SK-N-SH (cell line): ENCODE measurements at regions not wholly inside any gene's neighbourhood (a gene's known extent, or its start where the extent isn't known, plus 50 kb on each side); places are given as distances from the start of the nearest gene placed in this dataset.

Source experiments
- CTCF ChIA-PET: fragments of 300-600, 350-600 bp; formaldehyde crosslinking; extraction: SDS; loops from one replicate; lab custom pipeline; 2021; lab: Yijun Ruan, JAX
- POLR2A ChIA-PET: fragments of 350-600 bp; sonication (Branson Sonifier 250); formaldehyde crosslinking; extraction: SDS; loops from one replicate; lab custom pipeline; 2020; ENCODE audit warnings: antibody characterized with exemption, inconsistent platforms; lab: Yijun Ruan, JAX
- DNase-seq: peaks from one replicate; pipeline ENCODE4 v3.0.0; 2012
- H2AFZ ChIP-seq: fragments of 200-600 bp; sonication (generic); 2 replicates; pipeline ENCODE4 v1.8.1; 2016; ENCODE audit warnings: antibody characterized with exemption, mild to moderate bottlenecking, low read depth
- H3F3A ChIP-seq: fragments of 200-600 bp; sonication (generic); replicated peaks from 2 replicates; pipeline ENCODE3; 2016; ENCODE audit warnings: antibody characterized with exemption, mild to moderate bottlenecking; ENCODE audit not compliant: insufficient read depth
- H3K27ac ChIP-seq, 2 experiments: fragments of 200-500 bp in 1 of 2; fragments of 200-600 bp in 1 of 2; sonication (Bioruptor generic) in 1 of 2; sonication (generic), shearing (Covaris generic) in 1 of 2; 2 replicates each; pipeline versions ENCODE4 v1.5.1 to v1.6.1; 2014 to 2016; ENCODE audit warnings: low read depth in 2 of 2, inconsistent platforms in 1 of 2, low read length in 1 of 2, mild to moderate bottlenecking in 1 of 2, mixed read lengths in 1 of 2
- H3K27me3 ChIP-seq: fragments of 200-600 bp; sonication (generic), shearing (Covaris generic); 2 replicates; pipeline ENCODE4 v1.6.1; 2016; ENCODE audit warnings: mixed run types; ENCODE audit not compliant: insufficient read depth
- H3K36me3 ChIP-seq, 2 experiments: fragments of 200-500 bp in 1 of 2; fragments of 200-600 bp in 1 of 2; sonication (Bioruptor generic) in 1 of 2; sonication (generic) in 1 of 2; replicated peaks in 1 of 2; 2 replicates each; pipeline versions ENCODE3 to v1.5.1; 2014 to 2016; ENCODE audit warnings: low read length in 1 of 2, mild to moderate bottlenecking in 1 of 2; ENCODE audit not compliant: insufficient read depth in 2 of 2, control insufficient read depth in 1 of 2
- H3K4me1 ChIP-seq, 2 experiments: fragments of 200-500 bp in 1 of 2; fragments of 200-600 bp in 1 of 2; sonication (Bioruptor generic) in 1 of 2; sonication (generic), shearing (Covaris generic) in 1 of 2; 2 replicates each; pipeline versions ENCODE4 v1.5.1 to v1.6.1; 2014 to 2016; ENCODE audit warnings: low read depth in 1 of 2, low read length in 1 of 2, mixed run types in 1 of 2; ENCODE audit not compliant: insufficient read depth in 2 of 2, control insufficient read depth in 1 of 2
- H3K4me2 ChIP-seq: fragments of 200-600 bp; sonication (generic), shearing (Covaris generic); 2 replicates; pipeline ENCODE4 v1.6.1; 2017; ENCODE audit warnings: mixed run types
- H3K4me3 ChIP-seq, 2 experiments: fragments of 200-500 bp in 1 of 2; fragments of 200-600 bp in 1 of 2; sonication (Bioruptor generic) in 1 of 2; sonication (generic), shearing (Covaris generic) in 1 of 2; 2 replicates each; pipeline versions ENCODE4 v1.5.1 to v1.8.1; 2014 to 2016; ENCODE audit warnings: low read depth in 2 of 2, inconsistent platforms in 1 of 2, low read length in 1 of 2, mild to moderate bottlenecking in 1 of 2, mixed read lengths in 1 of 2, moderate library complexity in 1 of 2
- H3K79me2 ChIP-seq: fragments of 200-600 bp; sonication (generic); 2 replicates; pipeline ENCODE4 v1.8.1; 2017; ENCODE audit warnings: mild to moderate bottlenecking; ENCODE audit not compliant: insufficient read depth
- H3K9ac ChIP-seq: fragments of 200-600 bp; sonication (generic); 2 replicates; pipeline ENCODE4 v1.6.1; 2017; ENCODE audit warnings: mixed run types
- H3K9me2 ChIP-seq: fragments of 200-600 bp; sonication (generic); 2 replicates; pipeline ENCODE4 v1.6.1; 2017; ENCODE audit warnings: mixed run types
- H3K9me3 ChIP-seq: fragments of 200-600 bp; sonication (generic); 2 replicates; pipeline ENCODE4 v1.6.1; 2017; ENCODE audit warnings: mixed run types, mild to moderate bottlenecking, moderate library complexity
- H4K20me1 ChIP-seq: fragments of 200-600 bp; sonication (generic); 2 replicates; pipeline ENCODE4 v1.6.1; 2017; ENCODE audit warnings: mild to moderate bottlenecking, mixed run types; ENCODE audit not compliant: insufficient read depth
- EP300 ChIP-seq, 2 experiments: IDR thresholded peaks; 2 replicates each; pipeline versions ENCODE4 v1.4.0 to v1.6.1; 2012; ENCODE audit warnings: borderline replicate concordance in 1 of 2, low read depth in 1 of 2, low read length in 1 of 2
- FOSL2 ChIP-seq: IDR thresholded peaks from 2 replicates; pipeline ENCODE4 v1.4.0; 2012; ENCODE audit warnings: low read depth, mild to moderate bottlenecking, moderate library complexity, borderline replicate concordance
- FOXM1 ChIP-seq: IDR thresholded peaks from 2 replicates; pipeline ENCODE4 v1.4.0; 2012; ENCODE audit warnings: low read depth, mild to moderate bottlenecking
- GABPA ChIP-seq: IDR thresholded peaks from 2 replicates; pipeline ENCODE4 v1.4.0; 2012; ENCODE audit warnings: low read depth, mild to moderate bottlenecking
- GATA2 ChIP-seq: sonication (generic); formaldehyde crosslinking; IDR thresholded peaks from 2 replicates; pipeline ENCODE4 v1.5.0; 2020; ENCODE audit warnings: mild to moderate bottlenecking, missing genetic modification reagents
- JUND ChIP-seq: IDR thresholded peaks from 2 replicates; pipeline ENCODE4 v1.4.0; 2012
- POLR2AphosphoS5 ChIP-seq: IDR thresholded peaks from 2 replicates; pipeline ENCODE4 v1.6.1; 2012; ENCODE audit warnings: low read depth, low read length
- RCOR1 ChIP-seq: fragments of 150-350 bp; IDR thresholded peaks from 2 replicates; pipeline ENCODE4 v1.6.1; 2017; ENCODE audit warnings: antibody characterized with exemption, low read length
- REST ChIP-seq: IDR thresholded peaks from 2 replicates; pipeline ENCODE4 v1.6.1; 2012; ENCODE audit warnings: mild to moderate bottlenecking, low read depth, low read length, moderate library complexity
- SMC3 ChIP-seq: IDR thresholded peaks from 2 replicates; pipeline ENCODE4 v1.6.1; 2012; ENCODE audit warnings: low read depth, low read length, improper control_type of control experiment
- TEAD4 ChIP-seq: IDR thresholded peaks from 2 replicates; pipeline ENCODE4 v1.4.0; 2012; ENCODE audit warnings: mild to moderate bottlenecking, borderline replicate concordance; ENCODE audit not compliant: insufficient read depth
- WGBS: methylation state at CpG from one replicate; pipeline ENCODE4 v1.1.6; 2017; ENCODE audit warnings: low lambda C conversion rate; 5-methylcytosine and 5-hydroxymethylcytosine counted together
- TF ChIP-seq, protein P1 (sequence below): fragments of 150-350 bp; IDR thresholded peaks from 2 replicates; pipeline ENCODE4 v1.6.1; 2017; ENCODE audit warnings: antibody characterized with exemption, low read length, low read depth, borderline replicate concordance

GRCh38 chr10:33947544-33947943 is 613.1 kb upstream of the NRP1 start:
- peaks cover 0 to 2% of the 10 kb centered on the region in 2 experiments; a peak in 1 of 4 replicates for H3K4me1 ChIP-seq
- no peak overlapping the region for H3K27ac ChIP-seq
- ChIA-PET POLR2A (no interaction called here), CTCF (interaction anchor here (1.8 kb wide), 1 partner anchor 11 kb away, joined by 4 read pairs; no protein-coding TSS in a partner anchor)
- H3K4me3 ChIP-seq: no peak overlapping the region
- no peaks in the 10 kb centered on the region for H3F3A ChIP-seq
- H3K9me3 ChIP-seq: no peaks in the 10 kb centered on the region
- H3K27me3 ChIP-seq: no peaks in the 10 kb centered on the region
- peak; percentile 10 for DNase-seq
- H3K9ac ChIP-seq: no peak overlapping the region
- TF ChIP-seq GATA2 (peak; percentile 74), SMC3 (no peak), FOSL2 (no peak), EP300 (IDR thresholded peaks at IDR 0.05; ENCODE audit: borderline replicate concordance in 1 of 2, low read depth in 1 of 2, low read length in 1 of 2) (peak in 1 of 2 experiments; percentile 25; a peak in 1 of 4 replicates), RCOR1 (peak; percentile 37; the same call in 1 of the 2 replicates)
- no peak overlapping the region for H3K4me2 ChIP-seq
- H2AFZ ChIP-seq: no peak overlapping the region
- H4K20me1 ChIP-seq: no peaks in the 10 kb centered on the region
- H3K79me2 ChIP-seq: no peaks in the 10 kb centered on the region
- 45% methylated on average over 5 of the region's 5 CpGs for WGBS
- H3K36me3 ChIP-seq: no peaks in the 10 kb centered on the region
- H3K9me2 ChIP-seq: no peaks in the 10 kb centered on the region

DNA sequence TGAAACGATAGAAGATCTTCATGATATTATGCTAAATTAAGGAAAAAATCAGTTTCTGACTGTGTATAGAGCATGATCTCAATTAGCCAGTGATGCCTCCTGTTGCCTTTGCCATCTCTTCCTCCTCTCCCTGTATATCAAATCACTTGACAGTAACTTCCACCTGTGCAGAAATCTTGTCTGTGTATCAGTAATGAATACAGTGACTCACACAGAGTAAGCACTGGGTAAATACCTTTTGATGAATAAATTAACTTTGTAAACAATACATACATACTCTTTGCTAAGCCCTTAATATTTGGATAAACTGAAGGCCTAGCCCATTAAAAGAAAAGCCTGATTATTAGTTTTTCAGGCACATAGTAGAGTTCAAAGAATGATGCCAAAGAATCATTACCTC is 610.6 kb upstream of the NRP1 start:
- Histone ChIP-seq H2AFZ (no peak overlapping the region), H4K20me1 (no peaks in the 10 kb centered on the region), H3K4me3 (no peak overlapping the region), H3K27me3 (no peaks in the 10 kb centered on the region), H3K4me1 (peaks cover 0 to 2% of the 10 kb centered on the region in 2 experiments; a peak in 1 of 4 replicates), H3F3A (no peaks in the 10 kb centered on the region), H3K9me3 (no peaks in the 10 kb centered on the region), H3K79me2 (no peaks in the 10 kb centered on the region), H3K4me2 (no peak overlapping the region), H3K9ac (no peak overlapping the region)
- no peak for DNase-seq
- POLR2A ChIA-PET: no interaction called here
- 14% methylated on average over 1 of the region's 1 CpG for WGBS
- no peak for TF ChIP-seq POLR2AphosphoS5
- no peak for TF ChIP-seq EP300 (IDR thresholded peaks at IDR 0.05; ENCODE audit: borderline replicate concordance in 1 of 2, low read depth in 1 of 2, low read length in 1 of 2)
- TF ChIP-seq REST: no peak
- TF ChIP-seq JUND: no peak
- TF ChIP-seq, protein P1, sequence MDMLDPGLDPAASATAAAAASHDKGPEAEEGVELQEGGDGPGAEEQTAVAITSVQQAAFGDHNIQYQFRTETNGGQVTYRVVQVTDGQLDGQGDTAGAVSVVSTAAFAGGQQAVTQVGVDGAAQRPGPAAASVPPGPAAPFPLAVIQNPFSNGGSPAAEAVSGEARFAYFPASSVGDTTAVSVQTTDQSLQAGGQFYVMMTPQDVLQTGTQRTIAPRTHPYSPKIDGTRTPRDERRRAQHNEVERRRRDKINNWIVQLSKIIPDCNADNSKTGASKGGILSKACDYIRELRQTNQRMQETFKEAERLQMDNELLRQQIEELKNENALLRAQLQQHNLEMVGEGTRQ: no peak
- no peak for TF ChIP-seq TEAD4
- TF ChIP-seq FOXM1: no peak
- TF ChIP-seq GABPA: no peak
- TF ChIP-seq GATA2: no peak
- TF ChIP-seq, all 33 proteins: peak for 0
- no peaks in the 10 kb centered on the region for H3K36me3 ChIP-seq
- CTCF ChIA-PET: no interaction called here
- H3K27ac ChIP-seq: no peak overlapping the region
- H3K9me2 ChIP-seq: no peaks in the 10 kb centered on the region
